ENCODE measurements at regions not wholly inside any gene's neighbourhood (a gene's known extent, or its start where the extent isn't known, plus 50 kb on each side); places are given as distances from the start of the nearest gene placed in this dataset.

DNA sequence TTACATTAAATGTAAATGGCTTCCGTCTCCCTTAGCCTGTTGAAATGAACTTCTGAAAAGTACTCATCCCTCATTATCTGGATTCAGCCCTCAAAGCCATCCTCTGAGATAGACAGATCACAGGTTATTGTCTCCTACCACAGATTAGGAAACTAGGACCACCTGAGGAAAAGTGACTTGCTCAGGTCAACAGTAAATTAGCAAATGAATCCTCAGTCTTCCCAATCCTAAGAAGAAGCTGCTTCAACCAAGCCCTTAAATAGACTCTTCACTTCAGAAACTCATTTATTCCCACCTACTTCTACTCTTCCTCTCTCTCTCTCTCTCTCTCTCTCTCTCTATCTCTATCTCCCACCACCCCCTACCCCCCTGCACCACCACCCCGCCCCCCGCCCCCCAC is 152.3 kb downstream of the DMRTA2 start:
- TF ChIP-seq FOXP2 (optimal IDR thresholded peaks at IDR 0.05; ENCODE audit: control extremely low read depth, extremely low read length, insufficient read depth): no peak
- no peak for TF ChIP-seq EZH2 (IDR thresholded peaks at IDR 0.05)

Measured in SK-N-MC (cell line).